H1 (cell line): ENCODE measurements at regions not wholly inside any gene's neighbourhood (a gene's known extent, or its start where the extent isn't known, plus 50 kb on each side); places are given as distances from the start of the nearest gene placed in this dataset.

Experiments
- CTCF ChIA-PET: fragments of 300-600 bp; sonication (Branson Sonifier 250); formaldehyde crosslinking; loops from one replicate; lab custom pipeline; 2021; ENCODE audit not compliant: partially characterized antibody; lab: Charles Lee
- POLR2A ChIA-PET: fragments of 300-600 bp; sonication (Branson Sonifier 250); formaldehyde crosslinking; loops from one replicate; lab custom pipeline; 2021; ENCODE audit warnings: inconsistent platforms; ENCODE audit not compliant: partially characterized antibody; lab: Charles Lee
- DNase-seq, 2 experiments: peaks; one replicate each; pipeline versions ENCODE4 v3.0.0 to v3.0.0-alpha.2; 2010 to 2022; ENCODE audit warnings: low spot score in 2 of 2, low read depth in 1 of 2, mixed read lengths in 1 of 2
- FAIRE-seq: peaks from 2 replicates; lab custom pipeline; 2011; peaks lifted over from hg19 to GRCh38; lab: Jason Lieb, UNC
- H2AFZ ChIP-seq: 2 replicates; pipeline ENCODE4 v1.8.1; 2012; ENCODE audit warnings: low read length, inconsistent platforms
- H2AK5ac ChIP-seq: 2 replicates; pipeline ENCODE4 v1.6.1; 2013; ENCODE audit warnings: low read depth, low read length
- H2BK120ac ChIP-seq: replicated peaks from 2 replicates; pipeline ENCODE3; 2013; ENCODE audit warnings: low read depth, low read length, inconsistent platforms
- H2BK12ac ChIP-seq: 2 replicates; pipeline ENCODE4 v1.6.1; 2013; ENCODE audit warnings: low read depth, low read length
- H2BK15ac ChIP-seq: 2 replicates; pipeline ENCODE4 v1.6.1; 2013; ENCODE audit warnings: low read length
- H2BK20ac ChIP-seq: 2 replicates; pipeline ENCODE4 v1.6.1; 2013; ENCODE audit warnings: low read length
- H2BK5ac ChIP-seq: 2 replicates; pipeline ENCODE4 v1.6.1; 2013; ENCODE audit warnings: low read depth, low read length
- H3K14ac ChIP-seq: 2 replicates; pipeline ENCODE4 v1.6.1; 2013; ENCODE audit warnings: inconsistent platforms; ENCODE audit not compliant: insufficient read length
- H3K18ac ChIP-seq: 2 replicates; pipeline ENCODE4 v1.6.1; 2013; ENCODE audit warnings: low read length; ENCODE audit errors: extremely low read depth
- H3K23ac ChIP-seq: 2 replicates; pipeline ENCODE4 v1.6.1; 2013; ENCODE audit warnings: inconsistent platforms; ENCODE audit not compliant: insufficient read length
- H3K23me2 ChIP-seq: 2 replicates; pipeline ENCODE4 v1.6.1; 2013; ENCODE audit warnings: low read depth, low read length
- H3K27ac ChIP-seq: 2 replicates; pipeline ENCODE4 v1.6.1; 2011; ENCODE audit warnings: low read depth, low read length, inconsistent platforms
- H3K27me3 ChIP-seq, 4 experiments: replicated peaks in 1 of 4; 1 replicate in 1 of 4; 2 replicates in 3 of 4; pipeline versions ENCODE4 v1.6.1 to v1.8.1; 2011 to 2013; ENCODE audit warnings: low read length in 3 of 4, mild to moderate bottlenecking in 3 of 4, inconsistent platforms in 2 of 4, mixed read lengths in 2 of 4, moderate library complexity in 1 of 4; ENCODE audit not compliant: control insufficient read depth in 3 of 4, insufficient read depth in 3 of 4; ENCODE audit errors: extremely low read depth in 1 of 4
- H3K36me3 ChIP-seq, 4 experiments: 2 replicates each; pipeline versions ENCODE4 v1.6.1 to v1.8.1; 2011 to 2013; ENCODE audit warnings: mild to moderate bottlenecking in 4 of 4, low read length in 3 of 4, moderate library complexity in 2 of 4, control low read depth in 1 of 4, inconsistent platforms in 1 of 4; ENCODE audit not compliant: insufficient read depth in 4 of 4, control insufficient read depth in 2 of 4
- H3K4ac ChIP-seq: replicated peaks from 2 replicates; pipeline ENCODE3; 2013; ENCODE audit warnings: low read length, low read depth, mixed read lengths, inconsistent platforms; ENCODE audit not compliant: insufficient read length
- H3K4me1 ChIP-seq, 4 experiments: replicated peaks in 1 of 4; 1 replicate in 1 of 4; 2 replicates in 3 of 4; pipeline versions ENCODE4 v1.6.1 to v1.8.1; 2011 to 2013; ENCODE audit warnings: low read length in 3 of 4, inconsistent platforms in 2 of 4, mixed read lengths in 1 of 4; ENCODE audit not compliant: insufficient read depth in 4 of 4, control insufficient read depth in 3 of 4
- H3K4me2 ChIP-seq, 2 experiments: 2 replicates each; pipeline versions ENCODE4 v1.6.1 to v1.8.1; 2011 to 2013; ENCODE audit warnings: low read depth in 2 of 2, low read length in 2 of 2, control low read depth in 1 of 2, inconsistent platforms in 1 of 2, mild to moderate bottlenecking in 1 of 2; ENCODE audit not compliant: insufficient read depth in 1 of 2
- H3K4me3 ChIP-seq, 4 experiments: fragments of 200-600, 300-600 bp in 1 of 4; sonication (generic), shearing (Covaris generic), sonication (Bioruptor Twin) in 1 of 4; 2 replicates each; pipeline versions ENCODE4 v1.5.1 to v1.8.1; 2011 to 2016; ENCODE audit warnings: low read length in 4 of 4, low read depth in 3 of 4, control low read depth in 2 of 4, inconsistent platforms in 2 of 4, mild to moderate bottlenecking in 2 of 4, mixed read lengths in 1 of 4, moderate library complexity in 1 of 4; ENCODE audit not compliant: insufficient read depth in 2 of 4; ENCODE audit errors: extremely low read depth in 1 of 4
- H3K56ac ChIP-seq: replicated peaks from 2 replicates; pipeline ENCODE3; 2013; ENCODE audit warnings: low read depth, mild to moderate bottlenecking, mixed read lengths, low read length, inconsistent platforms; ENCODE audit not compliant: insufficient read length
- H3K79me1 ChIP-seq: 2 replicates; pipeline ENCODE4 v1.6.1; 2013; ENCODE audit warnings: low read depth, low read length, control low read depth
- H3K79me2 ChIP-seq, 2 experiments: 2 replicates each; pipeline versions ENCODE4 v1.6.1 to v1.8.1; 2012 to 2013; ENCODE audit warnings: low read length in 2 of 2, mild to moderate bottlenecking in 2 of 2, inconsistent platforms in 1 of 2; ENCODE audit not compliant: insufficient read depth in 2 of 2, control insufficient read depth in 1 of 2
- H3K9ac ChIP-seq, 4 experiments: replicated peaks in 1 of 4; 1 replicate in 1 of 4; 2 replicates in 3 of 4; pipeline versions ENCODE4 v1.6.1 to v1.8.1; 2011 to 2013; ENCODE audit warnings: low read depth in 3 of 4, low read length in 3 of 4, control low read depth in 2 of 4, mild to moderate bottlenecking in 2 of 4, moderate library complexity in 2 of 4, inconsistent platforms in 1 of 4; ENCODE audit errors: extremely low read depth in 1 of 4
- H3K9me3 ChIP-seq, 2 experiments: 2 replicates each; pipeline versions ENCODE4 v1.6.1 to v1.8.1; 2012 to 2013; ENCODE audit warnings: mild to moderate bottlenecking in 2 of 2, moderate library complexity in 2 of 2, control low read depth in 1 of 2, inconsistent platforms in 1 of 2, low read depth in 1 of 2, low read length in 1 of 2, mixed read lengths in 1 of 2; ENCODE audit not compliant: insufficient read depth in 2 of 2
- H4K20me1 ChIP-seq, 2 experiments: replicated peaks in 1 of 2; 2 replicates each; pipeline versions ENCODE3 to v1.8.1; 2011 to 2013; ENCODE audit warnings: inconsistent platforms in 2 of 2, low read length in 2 of 2, mild to moderate bottlenecking in 1 of 2; ENCODE audit not compliant: insufficient read depth in 2 of 2, control insufficient read depth in 1 of 2
- H4K5ac ChIP-seq: 2 replicates; pipeline ENCODE4 v1.6.1; 2013; ENCODE audit warnings: low read length, low read depth, mixed read lengths, inconsistent platforms; ENCODE audit not compliant: insufficient read length
- H4K8ac ChIP-seq: 2 replicates; pipeline ENCODE4 v1.8.0; 2013; ENCODE audit warnings: mild to moderate bottlenecking, moderate library complexity, low read length, inconsistent platforms; ENCODE audit not compliant: insufficient read depth; ENCODE audit errors: extremely low read depth
- H4K91ac ChIP-seq: replicated peaks from 2 replicates; pipeline ENCODE3; 2013; ENCODE audit warnings: low read length, mixed read lengths, inconsistent platforms; ENCODE audit not compliant: insufficient read length
- EZH2 ChIP-seq: fragments of 200-600 bp; sonication (generic); IDR thresholded peaks from 2 replicates; pipeline ENCODE4 v1.7.1; 2012; ENCODE audit warnings: low read depth, mild to moderate bottlenecking, moderate library complexity, low read length, inconsistent platforms; ENCODE audit not compliant: severe bottlenecking
- WGBS, 2 experiments: shearing (Covaris generic) in 1 of 2; methylation state at CpG; one replicate each; pipeline versions ENCODE4 v1.1.6 to v1.1.7; 2013 to 2015; ENCODE audit warnings: low lambda C conversion rate in 2 of 2, mixed read lengths in 2 of 2, inconsistent platforms in 1 of 2, low coverage in 1 of 2, missing lambda C conversion rate in 1 of 2; ENCODE audit not compliant: insufficient replicate concordance in 2 of 2, insufficient coverage in 1 of 2, insufficient read length in 1 of 2; ENCODE audit errors: extremely low coverage in 1 of 2, missing lambda C conversion rate in 1 of 2; 5-methylcytosine and 5-hydroxymethylcytosine counted together

DNA sequence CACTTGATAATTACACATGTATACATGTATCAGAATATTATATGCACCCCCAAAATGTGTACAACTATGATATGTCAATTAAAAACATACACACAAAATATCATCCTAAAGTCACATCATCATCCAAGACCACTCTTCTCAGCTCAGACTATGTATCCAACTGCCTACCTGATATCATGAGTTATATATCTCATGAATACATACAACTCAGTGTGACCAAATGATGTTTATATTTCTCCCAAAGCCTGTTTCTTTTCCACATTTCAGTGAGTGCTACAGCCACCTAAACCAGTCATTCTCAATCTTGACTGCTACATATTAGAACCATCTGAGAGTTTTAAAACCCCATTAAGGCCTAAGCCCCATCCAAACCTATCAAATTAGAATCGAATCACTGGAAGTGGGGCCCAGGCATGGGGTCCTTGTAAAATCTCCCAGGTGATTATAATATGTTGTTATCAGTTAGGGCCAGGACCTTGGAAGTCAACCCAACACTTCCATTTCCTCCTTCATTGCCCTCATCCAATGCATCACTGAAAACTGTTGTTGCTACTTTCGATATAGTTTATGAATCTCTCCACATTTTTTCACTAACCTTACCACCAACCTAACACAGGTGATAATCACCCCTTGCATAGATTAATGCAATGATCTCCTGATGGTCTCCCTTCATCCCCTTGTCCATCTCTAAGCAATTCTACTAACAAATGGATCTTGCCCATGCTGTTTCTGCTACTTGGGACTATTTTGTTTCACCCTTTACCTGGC, 53.8 kb upstream of the ITGB8 start:
- Histone ChIP-seq H3K4me2 (no peak overlapping the region), H2AK5ac (no peak overlapping the region)
- TF ChIP-seq EZH2, result no peak

More for the DNA sequence above, 53.8 kb upstream of the ITGB8 start:
- no peak overlapping the region for H2BK20ac ChIP-seq
- H3K79me2 ChIP-seq, result no peaks in the 10 kb centered on the region
- no peak overlapping the region for H3K14ac ChIP-seq
- H3K23ac ChIP-seq, result no peak overlapping the region
- H4K91ac ChIP-seq, result no peak overlapping the region
- no peak overlapping the region for H2AFZ ChIP-seq
- H2BK120ac ChIP-seq, result no peak overlapping the region
- H2BK5ac ChIP-seq, result no peak overlapping the region
- no peak overlapping the region for H4K5ac ChIP-seq
- H3K18ac ChIP-seq, result no peak overlapping the region
- DNase-seq, result no peak
- no peaks in the 10 kb centered on the region; the same call in 1 of the 2 replicates for H3K23me2 ChIP-seq
- no peaks in the 10 kb centered on the region for H4K20me1 ChIP-seq
- H3K56ac ChIP-seq, result no peak overlapping the region
- CTCF ChIA-PET, result interaction anchor here (0.8 to 1.0 kb wide), 2 partner anchors 25 to 174 kb away, joined by 3 read pairs; no protein-coding TSS in a partner anchor
- H3K4me3 ChIP-seq, result no peak overlapping the region
- H3K4ac ChIP-seq, result no peak overlapping the region
- no peak overlapping the region for H3K9ac ChIP-seq
- no peak overlapping the region for H2BK12ac ChIP-seq
- no peak for FAIRE-seq
- 90% methylated on average over 2 of the region's 2 CpGs; no CpG with 5 or more reads in 1 of the 2 experiments for WGBS, 2 experiments
- POLR2A ChIA-PET, result no interaction called here
- no peaks in the 10 kb centered on the region for H3K4me1 ChIP-seq
- H3K36me3 ChIP-seq, result no peaks in the 10 kb centered on the region
- H4K8ac ChIP-seq, result no peak overlapping the region
- H3K9me3 ChIP-seq, result no peaks in the 10 kb centered on the region
- no peak overlapping the region for H2BK15ac ChIP-seq
- H3K79me1 ChIP-seq, result no peaks in the 10 kb centered on the region
- H3K27ac ChIP-seq, result no peak overlapping the region
- no peaks in the 10 kb centered on the region for H3K27me3 ChIP-seq
